Neural cell (in vitro differentiated cells): ENCODE measurements at regions not wholly inside any gene's neighbourhood (a gene's known extent, or its start where the extent isn't known, plus 50 kb on each side); places are given as distances from the start of the nearest gene placed in this dataset.

Source experiments
- CTCF ChIP-seq: fragments of 450-650 bp; IDR thresholded peaks from 2 replicates; pipeline ENCODE4 v1.5.1; 2014; ENCODE audit warnings: antibody characterized with exemption, mild to moderate bottlenecking, moderate library complexity; ENCODE audit not compliant: poor library complexity, severe bottlenecking
- EZH2 ChIP-seq: fragments of 200-600, 300-800 bp; shearing (Covaris generic), sonication (generic); IDR thresholded peaks from 2 replicates; pipeline ENCODE4 v1.6.1; 2014; ENCODE audit warnings: antibody characterized with exemption, low read length, borderline replicate concordance, mild to moderate bottlenecking; ENCODE audit not compliant: insufficient read depth, poor library complexity, severe bottlenecking
- RAD21 ChIP-seq: fragments of 450-650 bp; conservative IDR thresholded peaks from 2 replicates; pipeline ENCODE4 v1.6.1; 2014; ENCODE audit warnings: antibody characterized with exemption, mild to moderate bottlenecking, moderate library complexity
- REST ChIP-seq: IDR thresholded peaks from 2 replicates; pipeline ENCODE4 v1.6.1; 2012; ENCODE audit warnings: borderline replicate concordance
- SMC3 ChIP-seq: fragments of 450-650 bp; conservative IDR thresholded peaks from 2 replicates; pipeline ENCODE4 v1.6.1; 2014; ENCODE audit warnings: antibody characterized with exemption, mild to moderate bottlenecking, moderate library complexity; ENCODE audit not compliant: poor library complexity
- TAF1 ChIP-seq: IDR thresholded peaks from 2 replicates; pipeline ENCODE4 v1.6.1; 2012; ENCODE audit warnings: low read depth

- TF ChIP-seq CTCF: no peak
- no peak for TF ChIP-seq REST
- no peak for TF ChIP-seq SMC3
- TF ChIP-seq RAD21: no peak
- no peak for TF ChIP-seq TAF1
- TF ChIP-seq EZH2: no peak
Observed at GRCh38 chr7:22667562-22668239, 59.3 kb upstream of the IL6 start.
